HepG2 (cell line): ENCODE measurements at regions not wholly inside any gene's neighbourhood (a gene's known extent, or its start where the extent isn't known, plus 50 kb on each side); places are given as distances from the start of the nearest gene placed in this dataset.

ENCODE experiments used
- AKAP8 ChIP-seq: sonication (generic); formaldehyde crosslinking; IDR thresholded peaks from 2 replicates; pipeline ENCODE4 v1.5.1; 2020; ENCODE audit warnings: mild to moderate bottlenecking, missing genetic modification reagents
- ELK4 ChIP-seq: sonication (generic); formaldehyde crosslinking; IDR thresholded peaks from 2 replicates; pipeline ENCODE4 v1.9.0; 2021; ENCODE audit warnings: missing genetic modification reagents, borderline replicate concordance
- HMG20A ChIP-seq: IDR thresholded peaks from 2 replicates; pipeline ENCODE4 v1.6.1; 2016; ENCODE audit warnings: borderline replicate concordance
- HNRNPH1 ChIP-seq: fragments of 200-400 bp; formaldehyde crosslinking; optimal IDR thresholded peaks from 2 replicates; pipeline ENCODE3; 2017; ENCODE audit warnings: mild to moderate bottlenecking, low read depth, low read length
- JUN ChIP-seq: sonication (generic); formaldehyde crosslinking; IDR thresholded peaks from 2 replicates; pipeline ENCODE4 v1.4.0; 2020; ENCODE audit warnings: mild to moderate bottlenecking, missing genetic modification reagents
- PHF5A ChIP-seq: IDR thresholded peaks from one replicate; pipeline ENCODE4 v1.6.1; 2018; ENCODE audit warnings: low read depth, missing genetic modification reagents; ENCODE audit not compliant: unreplicated experiment
- SIX4 ChIP-seq: sonication (generic); formaldehyde crosslinking; IDR thresholded peaks from 2 replicates; pipeline ENCODE4 v1.4.0; 2020; ENCODE audit warnings: missing genetic modification reagents
- TCF7L2 ChIP-seq: IDR thresholded peaks from 2 replicates; pipeline ENCODE4 v1.6.1; 2011; ENCODE audit warnings: mild to moderate bottlenecking, low read depth, low read length, moderate library complexity
- ZNF232 ChIP-seq: sonication (generic); formaldehyde crosslinking; IDR thresholded peaks from 2 replicates; pipeline ENCODE4 v1.4.0; 2020; ENCODE audit warnings: missing genetic modification reagents, borderline replicate concordance
- ZNF576 ChIP-seq: sonication (generic); formaldehyde crosslinking; IDR thresholded peaks from 2 replicates; pipeline ENCODE4 v1.4.0; 2020; ENCODE audit warnings: mild to moderate bottlenecking, missing genetic modification reagents
- ZNF607 ChIP-seq: sonication (generic); formaldehyde crosslinking; IDR thresholded peaks from 2 replicates; pipeline ENCODE4 v1.5.1; 2020; ENCODE audit warnings: missing genetic modification reagents, mild to moderate bottlenecking, borderline replicate concordance
- ZNF772 ChIP-seq: sonication (generic); formaldehyde crosslinking; IDR thresholded peaks from 2 replicates; pipeline ENCODE4 v1.5.0; 2020; ENCODE audit warnings: mild to moderate bottlenecking, missing genetic modification reagents
- ZNF792 ChIP-seq: IDR thresholded peaks from 2 replicates; pipeline ENCODE4 v1.6.1; 2016
- ZSCAN20 ChIP-seq: sonication (generic); formaldehyde crosslinking; IDR thresholded peaks from 2 replicates; pipeline ENCODE4 v1.4.0; 2020; ENCODE audit warnings: missing genetic modification reagents, mild to moderate bottlenecking, borderline replicate concordance
- ZUFSP ChIP-seq: sonication (generic); formaldehyde crosslinking; IDR thresholded peaks from 2 replicates; pipeline ENCODE4 v1.9.0; 2021; ENCODE audit warnings: missing genetic modification reagents, mild to moderate bottlenecking, borderline replicate concordance
- TF ChIP-seq, protein P1 (sequence below): sonication (generic); formaldehyde crosslinking; IDR thresholded peaks from 2 replicates; pipeline ENCODE4 v1.4.0; 2020; ENCODE audit warnings: mild to moderate bottlenecking, missing genetic modification reagents
- TF ChIP-seq, protein P2 (sequence below): conservative IDR thresholded peaks from 2 replicates; pipeline ENCODE4 v1.6.1; 2018; ENCODE audit warnings: missing genetic modification reagents
- TF ChIP-seq, protein P3 (sequence below): IDR thresholded peaks from 2 replicates; pipeline ENCODE4 v1.6.1; 2016; ENCODE audit warnings: missing genetic modification reagents, missing compliant biosample characterization

DNA sequence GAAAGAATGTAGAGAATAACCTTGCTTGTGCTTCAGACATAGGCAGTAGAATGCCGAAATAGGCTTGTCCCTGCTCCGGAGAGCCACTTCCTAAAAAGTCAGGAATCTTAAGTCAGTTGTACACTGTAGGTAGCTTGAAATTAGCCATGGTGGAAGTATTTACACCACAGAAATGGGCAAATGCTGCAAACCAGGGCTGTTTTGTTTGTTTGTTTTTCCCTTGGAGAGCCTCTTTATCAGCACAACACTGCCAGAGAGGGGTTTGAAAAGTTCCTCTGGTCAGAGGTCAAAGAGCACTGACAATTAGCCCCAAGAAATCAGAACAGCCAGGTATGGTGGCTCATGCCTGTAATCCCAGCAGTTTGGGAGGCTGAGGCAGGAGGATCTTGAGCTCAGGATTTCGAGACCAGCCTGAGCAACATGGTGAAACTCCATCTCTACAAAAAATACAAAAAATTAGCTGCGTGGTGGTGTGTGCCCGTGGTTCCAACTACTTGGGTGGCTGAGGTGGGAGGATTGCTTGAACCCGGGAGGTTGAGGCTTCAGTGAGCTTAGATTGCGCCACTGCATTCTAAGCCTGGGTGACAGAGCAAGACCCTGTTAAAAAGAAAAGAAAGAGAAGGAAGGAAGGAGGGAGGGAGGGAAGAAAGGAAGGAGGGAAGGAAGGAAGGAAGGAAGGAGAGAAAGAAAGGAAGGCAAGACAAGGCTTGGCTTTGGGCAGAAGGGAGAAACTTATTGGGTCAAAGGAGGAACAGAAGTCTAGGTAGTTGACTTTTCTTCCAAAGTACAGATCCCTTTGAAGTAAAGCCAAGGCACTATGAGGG is 61.0 kb upstream of the ZMYND8 start (continued):
- no peak; the same call in 1 of the 2 replicates for TF ChIP-seq ZNF772 (CRISPR knock-in tag)
- TF ChIP-seq SIX4 (CRISPR knock-in tag) = no peak
- no peak for TF ChIP-seq HNRNPH1
- TF ChIP-seq TCF7L2 = peak; percentile 32; the same call in 1 of the 2 replicates
- no peak for TF ChIP-seq PHF5A (CRISPR knock-in tag)
- TF ChIP-seq ZNF576 (CRISPR knock-in tag) = no peak
- TF ChIP-seq ZNF232 = peak; percentile 29; the same call in 1 of the 2 replicates
- no peak; the same call in 1 of the 2 replicates for TF ChIP-seq ZNF607 (CRISPR knock-in tag)
- TF ChIP-seq, protein P1, sequence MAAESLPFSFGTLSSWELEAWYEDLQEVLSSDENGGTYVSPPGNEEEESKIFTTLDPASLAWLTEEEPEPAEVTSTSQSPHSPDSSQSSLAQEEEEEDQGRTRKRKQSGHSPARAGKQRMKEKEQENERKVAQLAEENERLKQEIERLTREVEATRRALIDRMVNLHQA (CRISPR knock-in tag) = no peak
- no peak for TF ChIP-seq ZUFSP (CRISPR knock-in tag)
- no peak for TF ChIP-seq ZNF792 (CRISPR knock-in tag)
- TF ChIP-seq HMG20A = no peak; the same call in 1 of the 2 replicates
- TF ChIP-seq, protein P2, sequence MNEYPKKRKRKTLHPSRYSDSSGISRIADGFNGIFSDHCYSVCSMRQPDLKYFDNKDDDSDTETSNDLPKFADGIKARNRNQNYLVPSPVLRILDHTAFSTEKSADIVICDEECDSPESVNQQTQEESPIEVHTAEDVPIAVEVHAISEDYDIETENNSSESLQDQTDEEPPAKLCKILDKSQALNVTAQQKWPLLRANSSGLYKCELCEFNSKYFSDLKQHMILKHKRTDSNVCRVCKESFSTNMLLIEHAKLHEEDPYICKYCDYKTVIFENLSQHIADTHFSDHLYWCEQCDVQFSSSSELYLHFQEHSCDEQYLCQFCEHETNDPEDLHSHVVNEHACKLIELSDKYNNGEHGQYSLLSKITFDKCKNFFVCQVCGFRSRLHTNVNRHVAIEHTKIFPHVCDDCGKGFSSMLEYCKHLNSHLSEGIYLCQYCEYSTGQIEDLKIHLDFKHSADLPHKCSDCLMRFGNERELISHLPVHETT (CRISPR knock-in tag) = no peak
- TF ChIP-seq ZSCAN20 (CRISPR knock-in tag) = no peak
- TF ChIP-seq JUN (CRISPR knock-in tag) = no peak
- no peak for TF ChIP-seq ELK4
- TF ChIP-seq, protein P3, sequence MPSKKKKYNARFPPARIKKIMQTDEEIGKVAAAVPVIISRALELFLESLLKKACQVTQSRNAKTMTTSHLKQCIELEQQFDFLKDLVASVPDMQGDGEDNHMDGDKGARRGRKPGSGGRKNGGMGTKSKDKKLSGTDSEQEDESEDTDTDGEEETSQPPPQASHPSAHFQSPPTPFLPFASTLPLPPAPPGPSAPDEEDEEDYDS (CRISPR knock-in tag) = no peak
- peak; percentile 9; the same call in 1 of the 2 replicates for TF ChIP-seq AKAP8
